GM23338 (cell line): ENCODE measurements at regions not wholly inside any gene's neighbourhood (a gene's known extent, or its start where the extent isn't known, plus 50 kb on each side); places are given as distances from the start of the nearest gene placed in this dataset.

Source experiments
- ATAC-seq: fragments of 200-7000 bp; cut with Tn5 transposase; 3 replicates; pipeline ENCODE4 v1.9.1; 2020
- DNase-seq: peaks from one replicate; pipeline ENCODE4 v3.0.0-alpha.2; 2015; ENCODE audit warnings: low spot score
- H2AFZ ChIP-seq: fragments of 200-600 bp; sonication (generic); 2 replicates; pipeline ENCODE4 v1.8.0; 2016; ENCODE audit warnings: antibody characterized with exemption, mild to moderate bottlenecking, moderate library complexity
- H3F3A ChIP-seq: fragments of 200-600 bp; sonication (generic); replicated peaks from 2 replicates; pipeline ENCODE4 v1.8.0; 2017; ENCODE audit warnings: antibody characterized with exemption, mixed run types, low read depth
- H3K27ac ChIP-seq: fragments of 200-600 bp; sonication (generic); 2 replicates; pipeline ENCODE4 v1.6.1; 2016; ENCODE audit warnings: low read depth
- H3K27me3 ChIP-seq: fragments of 200-600 bp; sonication (generic); 2 replicates; pipeline ENCODE4 v1.8.0; 2016; ENCODE audit warnings: mild to moderate bottlenecking, mixed run types, moderate library complexity; ENCODE audit not compliant: insufficient read depth
- H3K36me3 ChIP-seq: fragments of 200-600 bp; sonication (generic); 2 replicates; pipeline ENCODE4 v1.8.0; 2016; ENCODE audit warnings: mild to moderate bottlenecking; ENCODE audit not compliant: insufficient read depth
- H3K4me1 ChIP-seq: fragments of 200-600 bp; sonication (generic); 2 replicates; pipeline ENCODE4 v1.8.0; 2016; ENCODE audit warnings: mild to moderate bottlenecking, moderate library complexity; ENCODE audit not compliant: insufficient read depth
- H3K4me2 ChIP-seq: fragments of 200-600 bp; sonication (generic); 2 replicates; pipeline ENCODE4 v1.7.1; 2017; ENCODE audit warnings: mixed run types
- H3K4me3 ChIP-seq: fragments of 200-600 bp; sonication (generic); 2 replicates; pipeline ENCODE4 v1.6.1; 2016; ENCODE audit warnings: mixed run types
- H3K79me2 ChIP-seq: fragments of 200-600 bp; sonication (generic); replicated peaks from 2 replicates; pipeline ENCODE4 v1.8.0; 2017; ENCODE audit warnings: mild to moderate bottlenecking; ENCODE audit not compliant: insufficient read depth
- H3K9me2 ChIP-seq: fragments of 200-600 bp; sonication (generic); 2 replicates; pipeline ENCODE4 v1.8.0; 2017; ENCODE audit not compliant: insufficient read depth
- H4K20me1 ChIP-seq: fragments of 200-600 bp; sonication (generic); replicated peaks from 2 replicates; pipeline ENCODE4 v1.8.0; 2017; ENCODE audit warnings: mild to moderate bottlenecking; ENCODE audit not compliant: insufficient read depth
- H3K27ac Mint-ChIP-seq: 2 replicates; pipeline ENCODE4 v1.8.0; 2020; ENCODE audit warnings: inconsistent platforms, mild to moderate bottlenecking, moderate library complexity, mixed read lengths
- H3K27me3 Mint-ChIP-seq: 3 replicates; pipeline ENCODE4 v1.8.0; 2022; ENCODE audit warnings: low read depth, mild to moderate bottlenecking, moderate library complexity, mixed read lengths, inconsistent platforms; ENCODE audit not compliant: insufficient read depth, poor library complexity
- H3K36me3 Mint-ChIP-seq: 3 replicates; pipeline ENCODE4 v1.8.0; 2021; ENCODE audit warnings: low read depth, mild to moderate bottlenecking, inconsistent platforms, moderate library complexity, mixed read lengths
- H3K4me1 Mint-ChIP-seq: 3 replicates; pipeline ENCODE4 v1.8.0; 2020; ENCODE audit warnings: mild to moderate bottlenecking, inconsistent platforms, mixed read lengths
- H3K4me3 Mint-ChIP-seq: 3 replicates; pipeline ENCODE4 v1.8.0; 2021; ENCODE audit warnings: moderate library complexity, mild to moderate bottlenecking, inconsistent platforms, mixed read lengths
- H3K9me3 Mint-ChIP-seq: 3 replicates; pipeline ENCODE4 v1.8.0; 2020; ENCODE audit warnings: moderate library complexity, mild to moderate bottlenecking, inconsistent platforms, mixed read lengths
- NANOG ChIP-seq: IDR thresholded peaks from 2 replicates; pipeline ENCODE4 v1.6.1; 2016; ENCODE audit warnings: antibody characterized with exemption, borderline replicate concordance
- ZNF114 ChIP-seq: fragments of 250-450 bp; sonication (Bioruptor Pico); IDR thresholded peaks from 2 replicates; pipeline ENCODE4 v1.5.0; 2020; ENCODE audit warnings: mild to moderate bottlenecking, moderate library complexity
- ZNF462 ChIP-seq: fragments of 250-450 bp; sonication (Bioruptor Pico); IDR thresholded peaks from 2 replicates; pipeline ENCODE4 v1.5.0; 2020; ENCODE audit warnings: mild to moderate bottlenecking, moderate library complexity
- TF ChIP-seq, protein P1 (sequence below): IDR thresholded peaks from 2 replicates; pipeline ENCODE4 v1.6.1; 2016; ENCODE audit warnings: antibody characterized with exemption

- TF ChIP-seq ZNF462 (CRISPR knock-in tag): no peak
These were observed 105.0 kb downstream of the DAD1 start (continued) for GRCh38 chr14:22483863-22484593.

DNA sequence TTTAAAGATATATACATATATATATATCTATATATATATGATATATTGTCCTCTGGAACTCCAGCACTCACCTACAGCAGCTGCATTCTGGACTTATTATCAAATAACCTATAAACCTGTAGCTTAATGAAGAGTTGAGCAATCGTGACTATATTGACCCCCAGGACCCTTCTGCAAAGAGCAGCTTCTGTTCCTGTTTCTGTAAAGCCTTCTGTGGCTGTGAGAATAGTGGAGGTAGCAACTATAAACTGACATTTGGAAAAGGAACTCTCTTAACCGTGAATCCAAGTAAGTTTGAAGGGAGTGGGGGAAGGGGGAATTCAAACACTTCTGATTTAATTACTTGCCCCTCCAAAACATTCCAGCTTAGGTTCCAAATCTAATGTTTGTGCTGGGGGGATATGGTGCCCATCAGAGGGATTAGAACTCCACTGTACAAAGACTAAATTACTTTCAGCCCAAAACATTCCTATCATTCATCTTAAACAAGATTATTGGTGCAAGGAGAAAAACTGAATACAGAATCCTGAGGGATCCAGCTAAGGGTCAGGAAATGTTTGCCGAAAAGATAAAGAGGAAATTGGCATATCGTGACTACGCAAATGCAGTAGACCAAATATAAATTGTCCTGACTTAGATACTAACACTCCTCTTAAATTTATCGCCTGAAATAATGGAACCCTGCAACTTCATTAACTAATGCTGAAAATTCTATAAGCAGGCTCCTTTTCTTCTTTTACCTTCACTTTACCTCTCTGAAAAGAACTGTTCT lies 106.1 kb downstream of the DAD1 start:
- Mint-ChIP-seq H3K4me1 (peaks cover 55% of the 10 kb centered on the region), H3K36me3 (no peaks in the 10 kb centered on the region), H3K4me3 (no peak overlapping the region), H3K9me3 (no peaks in the 10 kb centered on the region), H3K27me3 (peaks cover 3% of the 10 kb centered on the region), H3K27ac (no peak overlapping the region)
- no peak for ATAC-seq
- Histone ChIP-seq H3K4me3 (no peak overlapping the region), H3K27ac (no peak overlapping the region), H3K36me3 (no peaks in the 10 kb centered on the region), H2AFZ (peak overlapping the region; percentile 1; the same call in 1 of the 2 replicates), H3K27me3 (no peaks in the 10 kb centered on the region), H3K79me2 (no peaks in the 10 kb centered on the region), H3K4me2 (no peak overlapping the region), H3F3A (no peaks in the 10 kb centered on the region), H3K4me1 (peaks cover 28% of the 10 kb centered on the region), H3K9me2 (no peaks in the 10 kb centered on the region), H4K20me1 (no peaks in the 10 kb centered on the region)
- no peak for TF ChIP-seq ZNF114 (CRISPR knock-in tag)
- no peak for TF ChIP-seq NANOG
- TF ChIP-seq, protein P1, sequence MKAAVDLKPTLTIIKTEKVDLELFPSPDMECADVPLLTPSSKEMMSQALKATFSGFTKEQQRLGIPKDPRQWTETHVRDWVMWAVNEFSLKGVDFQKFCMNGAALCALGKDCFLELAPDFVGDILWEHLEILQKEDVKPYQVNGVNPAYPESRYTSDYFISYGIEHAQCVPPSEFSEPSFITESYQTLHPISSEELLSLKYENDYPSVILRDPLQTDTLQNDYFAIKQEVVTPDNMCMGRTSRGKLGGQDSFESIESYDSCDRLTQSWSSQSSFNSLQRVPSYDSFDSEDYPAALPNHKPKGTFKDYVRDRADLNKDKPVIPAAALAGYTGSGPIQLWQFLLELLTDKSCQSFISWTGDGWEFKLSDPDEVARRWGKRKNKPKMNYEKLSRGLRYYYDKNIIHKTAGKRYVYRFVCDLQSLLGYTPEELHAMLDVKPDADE: no peak
- no peak for DNase-seq
